ENCODE measurements at regions not wholly inside any gene's neighbourhood (a gene's known extent, or its start where the extent isn't known, plus 50 kb on each side); places are given as distances from the start of the nearest gene placed in this dataset.
A peak's percentile ranks its signal among the peaks of the same experiment; 100 is the strongest.

DNA sequence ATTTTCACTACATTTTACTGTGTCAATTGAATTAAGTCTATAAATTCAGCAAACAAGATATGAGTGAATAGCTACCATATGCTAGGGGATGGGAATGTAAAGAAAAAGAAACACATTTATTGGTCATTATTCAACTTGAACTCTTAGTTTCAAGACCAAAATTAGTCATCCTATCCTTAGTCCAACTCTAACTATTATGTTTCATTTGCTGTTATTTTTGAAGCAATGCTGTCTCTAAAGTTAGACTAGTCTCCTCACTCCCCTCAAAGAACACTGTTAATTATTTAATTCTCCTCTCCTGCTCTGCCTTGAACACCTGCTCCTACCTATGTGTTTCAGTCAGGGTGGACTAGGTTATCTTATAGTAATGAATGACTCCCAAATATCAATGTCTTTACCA lies 920.9 kb downstream of the TUSC7 start:
- TF ChIP-seq, protein P1, sequence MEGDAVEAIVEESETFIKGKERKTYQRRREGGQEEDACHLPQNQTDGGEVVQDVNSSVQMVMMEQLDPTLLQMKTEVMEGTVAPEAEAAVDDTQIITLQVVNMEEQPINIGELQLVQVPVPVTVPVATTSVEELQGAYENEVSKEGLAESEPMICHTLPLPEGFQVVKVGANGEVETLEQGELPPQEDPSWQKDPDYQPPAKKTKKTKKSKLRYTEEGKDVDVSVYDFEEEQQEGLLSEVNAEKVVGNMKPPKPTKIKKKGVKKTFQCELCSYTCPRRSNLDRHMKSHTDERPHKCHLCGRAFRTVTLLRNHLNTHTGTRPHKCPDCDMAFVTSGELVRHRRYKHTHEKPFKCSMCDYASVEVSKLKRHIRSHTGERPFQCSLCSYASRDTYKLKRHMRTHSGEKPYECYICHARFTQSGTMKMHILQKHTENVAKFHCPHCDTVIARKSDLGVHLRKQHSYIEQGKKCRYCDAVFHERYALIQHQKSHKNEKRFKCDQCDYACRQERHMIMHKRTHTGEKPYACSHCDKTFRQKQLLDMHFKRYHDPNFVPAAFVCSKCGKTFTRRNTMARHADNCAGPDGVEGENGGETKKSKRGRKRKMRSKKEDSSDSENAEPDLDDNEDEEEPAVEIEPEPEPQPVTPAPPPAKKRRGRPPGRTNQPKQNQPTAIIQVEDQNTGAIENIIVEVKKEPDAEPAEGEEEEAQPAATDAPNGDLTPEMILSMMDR (conservative IDR thresholded peaks at IDR 0.05; ENCODE audit: low read depth, low read length), result no peak
- no peak overlapping the region for H3K4me3 ChIP-seq (ENCODE audit: low read depth, low read length)
- no peak for DNase-seq (ENCODE audit: low read depth)

DNA sequence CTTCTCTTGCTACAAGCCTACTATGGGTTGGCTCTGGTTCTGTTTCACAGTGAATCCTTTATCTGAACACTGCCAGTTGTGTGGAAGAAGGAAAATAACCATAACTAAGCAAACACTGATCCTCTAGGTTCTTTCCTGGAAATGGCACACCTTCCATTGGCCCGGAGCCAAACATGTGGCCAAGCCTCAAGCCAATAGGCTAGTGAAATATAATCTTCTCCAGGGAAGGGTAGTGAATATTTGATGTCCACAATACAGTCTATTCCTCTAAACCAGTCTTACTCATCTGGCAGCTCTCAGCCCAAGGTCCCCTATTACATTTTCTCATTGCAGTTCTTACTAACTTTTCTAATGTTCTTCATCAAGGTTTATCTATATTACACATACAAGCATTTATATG lies 921.3 kb downstream of the TUSC7 start:
- no peak overlapping the region for H3K4me3 ChIP-seq (ENCODE audit: low read depth, low read length)
- DNase-seq (ENCODE audit: low read depth), result peak; percentile 16
- TF ChIP-seq, protein P1 (conservative IDR thresholded peaks at IDR 0.05; ENCODE audit: low read depth, low read length), result no peak

DNA sequence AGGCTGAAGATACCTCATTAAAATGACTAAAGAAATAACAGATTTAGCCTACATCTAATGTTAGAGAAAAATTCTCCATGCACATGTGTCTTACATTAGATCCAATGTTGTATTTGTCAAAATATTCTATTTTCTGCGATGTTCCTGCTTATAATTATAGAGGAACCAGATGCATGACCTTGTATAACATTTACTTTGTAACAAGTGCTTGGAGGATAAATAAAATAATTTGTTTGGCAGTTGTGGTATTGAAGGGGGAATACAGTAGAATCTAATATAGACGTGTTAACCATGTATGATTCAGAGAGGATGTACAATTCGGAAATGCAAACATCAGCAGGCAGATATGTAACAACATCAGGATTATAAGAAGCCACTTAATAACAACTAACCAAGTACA lies 922.2 kb downstream of the TUSC7 start:
- DNase-seq (ENCODE audit: low read depth), result no peak
- no peak overlapping the region for H3K4me3 ChIP-seq (ENCODE audit: low read depth, low read length)
- TF ChIP-seq, protein P1 (conservative IDR thresholded peaks at IDR 0.05; ENCODE audit: low read depth, low read length), result no peak

DNA sequence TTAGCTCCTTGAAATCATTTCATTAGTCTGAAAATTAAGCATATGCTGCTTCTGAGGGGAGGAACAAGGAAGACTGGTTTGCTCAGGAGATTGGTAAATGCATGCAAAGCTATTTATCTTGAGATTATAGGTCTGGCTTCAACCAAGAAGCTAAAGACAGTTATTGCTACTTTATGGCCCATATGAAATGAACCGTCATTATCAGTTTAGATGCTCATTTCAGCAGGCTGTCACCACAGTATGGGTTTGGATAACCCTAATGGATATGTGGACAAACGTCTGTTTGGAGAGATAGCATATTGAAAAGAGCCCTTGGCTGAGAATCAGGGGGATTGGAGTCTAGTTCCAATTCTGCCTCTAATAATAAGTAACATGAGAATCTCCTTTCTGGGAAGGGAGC lies 922.6 kb downstream of the TUSC7 start:
- no peak for DNase-seq (ENCODE audit: low read depth)
- H3K4me3 ChIP-seq (ENCODE audit: low read depth, low read length), result no peak overlapping the region
- TF ChIP-seq, protein P1 (conservative IDR thresholded peaks at IDR 0.05; ENCODE audit: low read depth, low read length), result no peak

DNA sequence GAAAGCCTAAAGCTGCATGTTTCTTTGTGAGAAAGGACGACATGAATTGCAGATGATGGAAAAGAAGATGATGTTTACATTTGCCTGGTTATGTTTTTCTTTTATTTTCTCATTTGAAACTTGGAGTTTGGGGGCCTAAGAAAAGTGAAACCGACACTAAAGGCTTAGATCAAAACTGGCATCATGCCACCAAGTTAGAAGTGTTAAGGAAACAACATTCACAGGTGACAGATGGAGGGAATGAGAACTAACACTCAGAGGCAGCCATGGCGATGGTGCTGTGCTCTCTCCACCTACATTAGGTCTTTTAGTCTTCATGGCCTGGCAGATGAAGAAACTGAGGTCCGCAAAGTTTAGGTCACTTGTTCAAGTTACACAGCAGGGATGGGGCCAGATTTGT lies 923.6 kb downstream of the TUSC7 start:
- H3K4me3 ChIP-seq (ENCODE audit: low read depth, low read length), result no peak overlapping the region
- no peak for DNase-seq (ENCODE audit: low read depth)
- TF ChIP-seq, protein P1 (conservative IDR thresholded peaks at IDR 0.05; ENCODE audit: low read depth, low read length), result no peak

DNA sequence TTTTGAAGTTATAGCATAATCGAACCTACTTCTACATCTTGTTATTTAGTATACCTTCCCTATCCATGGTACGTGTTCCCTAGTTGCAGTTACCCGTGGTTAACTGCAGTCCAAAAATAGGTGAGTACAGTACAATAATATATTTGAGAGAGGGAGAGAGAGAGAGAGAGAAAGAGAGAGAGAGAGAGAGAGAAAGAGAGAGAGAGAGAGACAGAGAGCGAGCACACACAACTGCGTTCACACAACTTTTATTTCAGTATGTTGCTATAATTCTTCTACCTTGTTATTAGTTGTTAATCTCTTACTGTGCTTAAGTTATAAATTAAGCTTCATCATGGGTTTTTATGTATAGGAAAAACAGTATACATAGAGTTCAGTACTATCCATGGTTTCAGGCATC lies 928.1 kb downstream of the TUSC7 start:
- no peak overlapping the region for H3K4me3 ChIP-seq (ENCODE audit: low read depth, low read length)
- TF ChIP-seq, protein P1 (conservative IDR thresholded peaks at IDR 0.05; ENCODE audit: low read depth, low read length), result no peak
- DNase-seq (ENCODE audit: low read depth), result no peak

DNA sequence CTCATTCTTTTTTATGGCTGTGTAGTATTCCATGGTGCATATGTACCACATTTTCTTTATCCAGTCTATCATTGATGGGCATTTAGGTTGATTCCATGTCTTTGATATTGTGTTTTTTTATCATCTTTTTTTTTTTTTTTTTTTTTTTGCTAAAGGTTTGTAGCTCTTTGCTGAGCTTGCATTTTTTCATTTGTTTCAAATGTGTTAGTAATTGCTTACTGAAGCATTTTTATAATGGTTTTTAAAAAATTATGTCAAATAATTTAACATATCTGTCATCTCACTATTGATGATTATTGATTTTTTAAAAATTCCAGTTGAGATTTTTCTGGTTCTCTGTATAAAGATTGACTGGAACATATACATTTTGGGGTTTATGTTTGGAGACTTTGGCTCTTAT lies 934.6 kb downstream of the TUSC7 start:
- TF ChIP-seq, protein P1 (conservative IDR thresholded peaks at IDR 0.05; ENCODE audit: low read depth, low read length), result no peak
- no peak for DNase-seq (ENCODE audit: low read depth)
- no peak overlapping the region for H3K4me3 ChIP-seq (ENCODE audit: low read depth, low read length)

Data from choroid plexus epithelial cell (primary cell).